ENCODE measurements at regions not wholly inside any gene's neighbourhood (a gene's known extent, or its start where the extent isn't known, plus 50 kb on each side); places are given as distances from the start of the nearest gene placed in this dataset.

GRCh38 chr7:46549892-46550639 is 629.0 kb upstream of the IGFBP3 start:
- no peak overlapping the region for H3K4me3 ChIP-seq (ENCODE audit: low read length)
- ATAC-seq (no peak), DNase-seq (no peak)
- H3K4me3 Mint-ChIP-seq, result no peak overlapping the region
- H3K27me3 Mint-ChIP-seq (ENCODE audit: low read depth in 2 of 2), result no peaks in the 10 kb centered on the region
- WGBS (ENCODE audit: insufficient coverage), result 85% methylated on average over 3 of the region's 3 CpGs
- intact Hi-C loops (cut with micrococcal nuclease), result no loop called here
- no peaks in the 10 kb centered on the region for H3K4me1 ChIP-seq (ENCODE audit: control insufficient read depth, insufficient read depth, low read length)
- H3K36me3 Mint-ChIP-seq, result no peaks in the 10 kb centered on the region
- no peaks in the 10 kb centered on the region for H3K27me3 ChIP-seq (ENCODE audit: control insufficient read depth, insufficient read depth, low read length)
- H3K9me3 Mint-ChIP-seq, result peaks cover 6 to 10% of the 10 kb centered on the region in 2 donors
- no peaks in the 10 kb centered on the region for H3K4me1 Mint-ChIP-seq
- H3K27ac ChIP-seq (ENCODE audit: low read length), result no peak overlapping the region
- H3K9me3 ChIP-seq (ENCODE audit: control insufficient read depth, insufficient read depth, low read length), result no peaks in the 10 kb centered on the region
- no peaks in the 10 kb centered on the region for H3K36me3 ChIP-seq (ENCODE audit: control insufficient read depth, insufficient read depth, low read length)
- TF ChIP-seq CTCF (IDR thresholded peaks at IDR 0.05), result no peak
- H3K27ac Mint-ChIP-seq, result no peak overlapping the region

- no CpG with 5 or more reads among the region's 1 CpG for WGBS (ENCODE audit: insufficient coverage)
- H3K9me3 Mint-ChIP-seq, result peaks cover 6 to 10% of the 10 kb centered on the region in 2 donors
- DNase-seq, result no peak
- H3K4me1 Mint-ChIP-seq, result no peaks in the 10 kb centered on the region
- no peaks in the 10 kb centered on the region for H3K4me1 ChIP-seq (ENCODE audit: control insufficient read depth, insufficient read depth, low read length)
- H3K27me3 Mint-ChIP-seq (ENCODE audit: low read depth in 2 of 2), result no peaks in the 10 kb centered on the region
- no peaks in the 10 kb centered on the region for H3K36me3 ChIP-seq (ENCODE audit: control insufficient read depth, insufficient read depth, low read length)
- intact Hi-C loops (cut with micrococcal nuclease), result no loop called here
- no peak for ATAC-seq
- no peaks in the 10 kb centered on the region for H3K9me3 ChIP-seq (ENCODE audit: control insufficient read depth, insufficient read depth, low read length)
- no peak overlapping the region for H3K4me3 Mint-ChIP-seq
- TF ChIP-seq CTCF (IDR thresholded peaks at IDR 0.05), result no peak
- no peak overlapping the region for H3K27ac Mint-ChIP-seq
- H3K4me3 ChIP-seq (ENCODE audit: low read length), result no peak overlapping the region
- no peaks in the 10 kb centered on the region for H3K36me3 Mint-ChIP-seq
- no peaks in the 10 kb centered on the region for H3K27me3 ChIP-seq (ENCODE audit: control insufficient read depth, insufficient read depth, low read length)
- H3K27ac ChIP-seq (ENCODE audit: low read length), result no peak overlapping the region
Observed at GRCh38 chr7:46549347-46549746, 628.3 kb upstream of the IGFBP3 start.

GRCh38 chr7:46547044-46547443 is 626.0 kb upstream of the IGFBP3 start:
- Mint-ChIP-seq H3K4me3 (no peak overlapping the region), H3K4me1 (no peaks in the 10 kb centered on the region), H3K27me3 (ENCODE audit: low read depth in 2 of 2) (no peaks in the 10 kb centered on the region), H3K27ac (no peak overlapping the region), H3K9me3 (peaks cover 7 to 10% of the 10 kb centered on the region in 2 donors), H3K36me3 (no peaks in the 10 kb centered on the region)
- intact Hi-C loops (cut with micrococcal nuclease), result no loop called here
- no peak overlapping the region for H3K4me3 ChIP-seq (ENCODE audit: low read length)
- H3K27me3 ChIP-seq (ENCODE audit: control insufficient read depth, insufficient read depth, low read length), result no peaks in the 10 kb centered on the region
- ATAC-seq, result no peak
- DNase-seq, result no peak
- no peak for TF ChIP-seq CTCF (IDR thresholded peaks at IDR 0.05)
- H3K27ac ChIP-seq (ENCODE audit: low read length), result no peak overlapping the region
- no peaks in the 10 kb centered on the region for H3K9me3 ChIP-seq (ENCODE audit: control insufficient read depth, insufficient read depth, low read length)
- no peaks in the 10 kb centered on the region for H3K4me1 ChIP-seq (ENCODE audit: control insufficient read depth, insufficient read depth, low read length)
- H3K36me3 ChIP-seq (ENCODE audit: control insufficient read depth, insufficient read depth, low read length), result no peaks in the 10 kb centered on the region

- no peaks in the 10 kb centered on the region for H3K27me3 ChIP-seq (ENCODE audit: control insufficient read depth, insufficient read depth, low read length)
- no peaks in the 10 kb centered on the region for H3K36me3 ChIP-seq (ENCODE audit: control insufficient read depth, insufficient read depth, low read length)
- no peaks in the 10 kb centered on the region for H3K27me3 Mint-ChIP-seq (ENCODE audit: low read depth in 2 of 2)
- WGBS (ENCODE audit: insufficient coverage), result 80% methylated on average over 1 of the region's 1 CpG
- no peaks in the 10 kb centered on the region for H3K9me3 ChIP-seq (ENCODE audit: control insufficient read depth, insufficient read depth, low read length)
- no peak overlapping the region for H3K4me3 ChIP-seq (ENCODE audit: low read length)
- intact Hi-C loops (cut with micrococcal nuclease), result no loop called here
- no peak for ATAC-seq
- no peak for DNase-seq
- H3K4me3 Mint-ChIP-seq, result no peak overlapping the region
- no peak overlapping the region for H3K27ac ChIP-seq (ENCODE audit: low read length)
- peaks cover 7 to 8% of the 10 kb centered on the region in 2 donors for H3K9me3 Mint-ChIP-seq
- no peaks in the 10 kb centered on the region for H3K4me1 Mint-ChIP-seq
- no peak for TF ChIP-seq CTCF (IDR thresholded peaks at IDR 0.05)
- no peaks in the 10 kb centered on the region for H3K36me3 Mint-ChIP-seq
- no peaks in the 10 kb centered on the region for H3K4me1 ChIP-seq (ENCODE audit: control insufficient read depth, insufficient read depth, low read length)
- H3K27ac Mint-ChIP-seq, result no peak overlapping the region
Observed at GRCh38 chr7:46545790-46546189, 624.7 kb upstream of the IGFBP3 start.

Data from natural killer cell (primary cell).